DOHH2 (cell line): ENCODE measurements at regions not wholly inside any gene's neighbourhood (a gene's known extent, or its start where the extent isn't known, plus 50 kb on each side); places are given as distances from the start of the nearest gene placed in this dataset.

Experiments used
- EZH2phosphoT487 ChIP-seq: fragments of 200-600 bp; sonication (generic); IDR thresholded peaks from 2 replicates; pipeline ENCODE4 v1.6.1; 2017; ENCODE audit warnings: borderline replicate concordance, mild to moderate bottlenecking, antibody characterized with exemption, low read length, moderate library complexity, mixed read lengths
- TF ChIP-seq, protein P1 (sequence below): fragments of 200-600 bp; sonication (generic); IDR thresholded peaks from one replicate; pipeline ENCODE4 v1.5.1; 2014; ENCODE audit warnings: antibody characterized with exemption, mild to moderate bottlenecking, low read depth, low read length; ENCODE audit not compliant: poor library complexity, severe bottlenecking

DNA sequence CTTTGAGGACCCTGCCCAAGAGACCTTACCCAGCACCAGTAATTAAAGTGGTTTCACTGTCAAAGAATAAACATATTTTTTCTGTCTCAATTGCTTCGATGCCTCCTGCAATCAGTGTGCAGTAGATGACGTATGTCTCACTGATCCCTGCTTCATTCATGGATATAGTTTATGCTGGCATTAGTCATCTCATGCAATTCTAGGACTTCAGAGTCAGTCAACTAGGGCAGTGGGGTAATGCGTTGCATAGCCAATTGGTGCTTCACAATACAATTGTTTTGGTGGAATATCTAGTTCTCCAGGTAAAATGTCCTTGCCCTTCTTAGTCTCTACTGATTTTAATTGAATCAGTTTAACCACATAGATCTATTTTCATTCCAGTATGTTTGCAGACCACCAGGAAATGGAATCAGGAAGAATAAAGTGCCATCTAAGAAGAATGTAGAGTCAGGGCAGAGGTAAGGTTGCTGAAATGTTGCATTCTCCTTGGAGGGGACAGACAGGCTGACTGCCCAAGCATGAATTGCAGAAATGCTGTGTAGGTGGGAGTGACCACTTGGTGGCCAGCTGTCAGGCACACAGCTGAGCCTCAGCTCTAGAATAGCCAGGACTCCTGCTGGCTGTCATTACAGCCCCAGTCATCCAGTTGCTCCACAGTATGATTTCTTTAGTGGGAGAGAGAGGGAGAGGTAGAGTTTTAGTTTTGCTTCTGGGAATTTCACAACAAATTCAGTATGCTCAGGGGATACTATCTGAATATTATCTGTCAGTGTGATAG is 73.5 kb upstream of the MEGF10 start:
- TF ChIP-seq, protein P1, sequence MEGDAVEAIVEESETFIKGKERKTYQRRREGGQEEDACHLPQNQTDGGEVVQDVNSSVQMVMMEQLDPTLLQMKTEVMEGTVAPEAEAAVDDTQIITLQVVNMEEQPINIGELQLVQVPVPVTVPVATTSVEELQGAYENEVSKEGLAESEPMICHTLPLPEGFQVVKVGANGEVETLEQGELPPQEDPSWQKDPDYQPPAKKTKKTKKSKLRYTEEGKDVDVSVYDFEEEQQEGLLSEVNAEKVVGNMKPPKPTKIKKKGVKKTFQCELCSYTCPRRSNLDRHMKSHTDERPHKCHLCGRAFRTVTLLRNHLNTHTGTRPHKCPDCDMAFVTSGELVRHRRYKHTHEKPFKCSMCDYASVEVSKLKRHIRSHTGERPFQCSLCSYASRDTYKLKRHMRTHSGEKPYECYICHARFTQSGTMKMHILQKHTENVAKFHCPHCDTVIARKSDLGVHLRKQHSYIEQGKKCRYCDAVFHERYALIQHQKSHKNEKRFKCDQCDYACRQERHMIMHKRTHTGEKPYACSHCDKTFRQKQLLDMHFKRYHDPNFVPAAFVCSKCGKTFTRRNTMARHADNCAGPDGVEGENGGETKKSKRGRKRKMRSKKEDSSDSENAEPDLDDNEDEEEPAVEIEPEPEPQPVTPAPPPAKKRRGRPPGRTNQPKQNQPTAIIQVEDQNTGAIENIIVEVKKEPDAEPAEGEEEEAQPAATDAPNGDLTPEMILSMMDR = no peak
- TF ChIP-seq EZH2phosphoT487 = no peak
